GM20000 (cell line): ENCODE measurements at regions not wholly inside any gene's neighbourhood (a gene's known extent, or its start where the extent isn't known, plus 50 kb on each side); places are given as distances from the start of the nearest gene placed in this dataset.
"Not testable (repeated sequence)": the region's sequence is repeated elsewhere in the genome, so short reads cannot be mapped to it uniquely, and the experiment has no call there.

ENCODE experiments used
- DNase-seq: peaks from one replicate; pipeline ENCODE4 v3.0.0; 2012; ENCODE audit warnings: low spot score
- CTCF ChIP-seq: IDR thresholded peaks from 2 replicates; pipeline ENCODE4 v1.5.1; 2012; ENCODE audit warnings: mild to moderate bottlenecking, control low read depth; ENCODE audit errors: extremely low read depth, missing control alignments

- DNase-seq, result no peak
- TF ChIP-seq CTCF, result no peak
Observed at GRCh38 chr7:25742316-25742715, 409.7 kb upstream of the NFE2L3 start.

- not testable (repeated sequence) for DNase-seq
Observed at GRCh38 chr7:25743670-25744451, 408.1 kb upstream of the NFE2L3 start.

- DNase-seq, result no peak
- no peak for TF ChIP-seq CTCF
Observed at GRCh38 chr7:25750744-25751508, 401.1 kb upstream of the NFE2L3 start.

GRCh38 chr7:25752154-25752553, 399.8 kb upstream of the NFE2L3 start:
- no peak for DNase-seq
- TF ChIP-seq CTCF, result no peak

- no peak for TF ChIP-seq CTCF
- no peak for DNase-seq
Observed at GRCh38 chr7:25752967-25753791, 398.8 kb upstream of the NFE2L3 start.

- no peak for DNase-seq
- no peak for TF ChIP-seq CTCF
Observed at GRCh38 chr7:25753837-25754236, 398.2 kb upstream of the NFE2L3 start.

GRCh38 chr7:25754333-25754732, 397.7 kb upstream of the NFE2L3 start:
- DNase-seq, result no peak

More at GRCh38 chr7:25754333-25754732, 397.7 kb upstream of the NFE2L3 start:
- TF ChIP-seq CTCF, result no peak
